ENCODE measurements at regions not wholly inside any gene's neighbourhood (a gene's known extent, or its start where the extent isn't known, plus 50 kb on each side); places are given as distances from the start of the nearest gene placed in this dataset.

DNA sequence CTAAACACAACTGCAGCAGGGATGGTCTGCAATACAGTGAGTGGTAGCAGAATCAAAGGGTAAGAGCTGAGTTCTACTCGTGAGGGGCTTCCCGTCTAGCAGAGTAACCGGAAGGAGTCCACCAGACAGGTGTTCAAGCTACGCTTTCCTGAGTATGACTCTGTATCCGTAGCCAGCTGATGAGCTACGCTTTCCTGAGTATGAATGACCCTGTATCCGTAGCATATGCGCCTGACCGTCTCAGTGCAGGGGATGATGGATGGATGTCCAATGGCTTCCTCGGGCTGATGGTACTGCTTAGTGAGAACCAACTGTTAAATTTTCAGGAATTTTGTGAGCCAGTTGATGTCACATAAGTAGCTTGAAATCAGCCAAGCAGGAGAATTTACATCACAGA lies 244.1 kb upstream of the MYT1L start:
- no peaks in the 10 kb centered on the region for H3K4me1 Mint-ChIP-seq (ENCODE audit: low read depth, unreplicated experiment)
- H3K9me3 ChIP-seq = peaks cover 11% of the 10 kb centered on the region
- H3K4me3 Mint-ChIP-seq (ENCODE audit: unreplicated experiment) = no peak overlapping the region
- TF ChIP-seq, protein P1, sequence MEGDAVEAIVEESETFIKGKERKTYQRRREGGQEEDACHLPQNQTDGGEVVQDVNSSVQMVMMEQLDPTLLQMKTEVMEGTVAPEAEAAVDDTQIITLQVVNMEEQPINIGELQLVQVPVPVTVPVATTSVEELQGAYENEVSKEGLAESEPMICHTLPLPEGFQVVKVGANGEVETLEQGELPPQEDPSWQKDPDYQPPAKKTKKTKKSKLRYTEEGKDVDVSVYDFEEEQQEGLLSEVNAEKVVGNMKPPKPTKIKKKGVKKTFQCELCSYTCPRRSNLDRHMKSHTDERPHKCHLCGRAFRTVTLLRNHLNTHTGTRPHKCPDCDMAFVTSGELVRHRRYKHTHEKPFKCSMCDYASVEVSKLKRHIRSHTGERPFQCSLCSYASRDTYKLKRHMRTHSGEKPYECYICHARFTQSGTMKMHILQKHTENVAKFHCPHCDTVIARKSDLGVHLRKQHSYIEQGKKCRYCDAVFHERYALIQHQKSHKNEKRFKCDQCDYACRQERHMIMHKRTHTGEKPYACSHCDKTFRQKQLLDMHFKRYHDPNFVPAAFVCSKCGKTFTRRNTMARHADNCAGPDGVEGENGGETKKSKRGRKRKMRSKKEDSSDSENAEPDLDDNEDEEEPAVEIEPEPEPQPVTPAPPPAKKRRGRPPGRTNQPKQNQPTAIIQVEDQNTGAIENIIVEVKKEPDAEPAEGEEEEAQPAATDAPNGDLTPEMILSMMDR (IDR thresholded peaks at IDR 0.05; ENCODE audit: insufficient read depth in 1 of 2, low read depth in 1 of 2, low read length in 1 of 2, severe bottlenecking in 1 of 2, unreplicated experiment in 1 of 2) = no peak
- H3K36me3 Mint-ChIP-seq (ENCODE audit: insufficient read depth, unreplicated experiment) = no peaks in the 10 kb centered on the region
- no peak overlapping the region for H3K27ac Mint-ChIP-seq (ENCODE audit: unreplicated experiment)
- H3K27me3 ChIP-seq (replicated peaks; ENCODE audit: control insufficient read depth, insufficient read depth, low read length) = no peaks in the 10 kb centered on the region
- no peaks in the 10 kb centered on the region for H3K36me3 ChIP-seq (ENCODE audit: control insufficient read depth, insufficient read depth, low read length)
- BruUV-seq (replicated peaks) = no TSS peak
- no peaks in the 10 kb centered on the region for H3K4me1 ChIP-seq
- ChIA-PET CTCF (no interaction called here), POLR2A (no interaction called here)
- H3K4me3 ChIP-seq (ENCODE audit: low read depth, low read length) = no peak overlapping the region
- intact Hi-C loops (cut with micrococcal nuclease; ENCODE audit: unreplicated experiment) = no loop called here
- H3K27me3 Mint-ChIP-seq (ENCODE audit: insufficient read depth, unreplicated experiment) = peaks cover 4% of the 10 kb centered on the region
- H3K9me3 Mint-ChIP-seq (ENCODE audit: unreplicated experiment) = no peaks in the 10 kb centered on the region
- no peak for DNase-seq

DNA sequence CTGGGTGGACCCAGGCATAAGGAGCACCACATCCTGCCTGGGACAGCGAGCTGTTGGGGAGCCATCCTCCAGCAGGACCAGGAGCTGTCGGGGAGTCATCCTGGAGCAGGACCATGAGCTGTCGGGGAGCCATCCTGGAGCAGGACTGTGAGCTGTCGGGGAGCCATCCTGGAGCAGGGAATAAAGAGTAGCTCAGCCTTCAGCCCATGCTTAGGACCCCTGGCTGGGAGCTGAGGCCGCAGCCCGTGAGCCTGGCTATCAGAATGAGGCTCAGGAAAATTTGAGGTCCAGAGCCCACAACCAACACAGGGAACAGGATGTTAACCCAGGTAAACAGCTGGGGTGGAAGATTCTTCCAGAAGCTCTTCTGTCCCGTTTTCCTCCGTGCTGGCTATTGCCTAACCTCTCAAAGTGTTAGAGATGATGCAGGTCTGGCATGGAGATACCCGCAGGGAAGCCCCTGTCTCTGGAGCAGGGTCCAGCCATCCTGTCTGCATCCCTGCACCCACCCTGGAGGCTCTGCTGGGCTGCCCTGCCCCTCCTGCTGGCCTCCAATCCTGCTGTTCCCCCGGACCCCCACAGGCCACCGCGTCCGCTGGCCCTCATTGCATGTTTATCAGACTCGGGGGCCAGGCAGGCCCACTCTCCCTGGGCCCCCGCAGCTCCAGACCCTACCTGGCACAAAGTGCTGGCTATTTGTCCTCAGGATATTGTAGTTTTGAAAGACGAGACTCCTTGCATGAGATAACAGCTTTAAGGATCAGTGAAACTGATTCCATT lies 243.5 kb upstream of the MYT1L start:
- H3K27ac Mint-ChIP-seq (ENCODE audit: unreplicated experiment) = no peak overlapping the region
- Histone ChIP-seq H3K9me3 (peaks cover 11% of the 10 kb centered on the region), H3K4me3 (ENCODE audit: low read depth, low read length) (no peak overlapping the region), H3K36me3 (ENCODE audit: control insufficient read depth, insufficient read depth, low read length) (no peaks in the 10 kb centered on the region), H3K4me1 (no peaks in the 10 kb centered on the region), H3K27me3 (replicated peaks; ENCODE audit: control insufficient read depth, insufficient read depth, low read length) (no peaks in the 10 kb centered on the region)
- H3K4me1 Mint-ChIP-seq (ENCODE audit: low read depth, unreplicated experiment) = no peaks in the 10 kb centered on the region
- H3K9me3 Mint-ChIP-seq (ENCODE audit: unreplicated experiment) = no peaks in the 10 kb centered on the region
- BruUV-seq (replicated peaks) = no TSS peak
- TF ChIP-seq, protein P1 (IDR thresholded peaks at IDR 0.05; ENCODE audit: insufficient read depth in 1 of 2, low read depth in 1 of 2, low read length in 1 of 2, severe bottlenecking in 1 of 2, unreplicated experiment in 1 of 2) = no peak
- no peaks in the 10 kb centered on the region for H3K36me3 Mint-ChIP-seq (ENCODE audit: insufficient read depth, unreplicated experiment)
- no peak overlapping the region for H3K4me3 Mint-ChIP-seq (ENCODE audit: unreplicated experiment)
- H3K27me3 Mint-ChIP-seq (ENCODE audit: insufficient read depth, unreplicated experiment) = peaks cover under 1% of the 10 kb centered on the region
- no peak for DNase-seq
- ChIA-PET CTCF (no interaction called here), POLR2A (no interaction called here)
- intact Hi-C loops (cut with micrococcal nuclease; ENCODE audit: unreplicated experiment) = no loop called here

DNA sequence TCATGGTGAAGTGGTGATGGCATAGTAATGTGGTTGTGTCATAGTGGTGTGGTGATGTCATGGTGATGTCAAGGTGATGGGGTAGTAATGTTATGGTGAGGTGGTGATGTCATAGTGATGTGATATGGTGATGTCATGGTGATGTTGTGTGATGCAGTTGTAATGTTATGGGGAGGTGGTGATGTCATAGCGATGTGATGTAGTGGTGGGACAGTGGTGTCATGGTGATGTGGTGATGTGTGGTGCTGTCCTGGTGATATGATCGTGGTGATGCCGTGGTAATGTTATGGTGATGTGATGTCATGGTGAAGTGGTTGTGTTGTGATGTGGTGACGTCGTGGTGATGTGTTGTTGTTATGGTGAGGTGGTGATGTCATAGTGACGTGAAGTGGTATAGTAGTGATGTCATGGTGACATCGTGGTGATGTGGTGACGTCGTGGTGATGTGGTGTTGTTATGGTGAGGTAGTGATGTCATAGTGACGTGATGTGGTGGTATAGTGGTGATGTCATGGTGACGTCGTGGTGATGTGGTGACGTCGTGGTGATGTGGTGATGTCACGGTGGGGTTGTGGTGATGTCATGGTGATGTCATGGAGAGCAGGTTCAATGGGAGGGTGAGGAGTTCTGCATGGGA lies 242.7 kb upstream of the MYT1L start:
- no peaks in the 10 kb centered on the region for H3K36me3 ChIP-seq (ENCODE audit: control insufficient read depth, insufficient read depth, low read length)
- no peaks in the 10 kb centered on the region for H3K4me1 Mint-ChIP-seq (ENCODE audit: low read depth, unreplicated experiment)
- TF ChIP-seq, protein P1 (IDR thresholded peaks at IDR 0.05; ENCODE audit: insufficient read depth in 1 of 2, low read depth in 1 of 2, low read length in 1 of 2, severe bottlenecking in 1 of 2, unreplicated experiment in 1 of 2) = no peak
- no peaks in the 10 kb centered on the region for H3K4me1 ChIP-seq
- no peak overlapping the region for H3K27ac Mint-ChIP-seq (ENCODE audit: unreplicated experiment)
- DNase-seq = no peak
- ChIA-PET CTCF (no interaction called here), POLR2A (no interaction called here)
- H3K27me3 ChIP-seq (replicated peaks; ENCODE audit: control insufficient read depth, insufficient read depth, low read length) = no peaks in the 10 kb centered on the region
- H3K9me3 ChIP-seq = peaks cover 11% of the 10 kb centered on the region
- H3K36me3 Mint-ChIP-seq (ENCODE audit: insufficient read depth, unreplicated experiment) = no peaks in the 10 kb centered on the region
- H3K4me3 Mint-ChIP-seq (ENCODE audit: unreplicated experiment) = no peak overlapping the region
- H3K4me3 ChIP-seq (ENCODE audit: low read depth, low read length) = no peak overlapping the region
- no peaks in the 10 kb centered on the region for H3K9me3 Mint-ChIP-seq (ENCODE audit: unreplicated experiment)
- no peaks in the 10 kb centered on the region for H3K27me3 Mint-ChIP-seq (ENCODE audit: insufficient read depth, unreplicated experiment)
- no TSS peak for BruUV-seq (replicated peaks)
- intact Hi-C loops (cut with micrococcal nuclease; ENCODE audit: unreplicated experiment) = no loop called here

All from Caco-2 (cell line).